GM12891 (cell line): ENCODE measurements at regions not wholly inside any gene's neighbourhood (a gene's known extent, or its start where the extent isn't known, plus 50 kb on each side); places are given as distances from the start of the nearest gene placed in this dataset.

ENCODE experiments used
- PAX5 ChIP-seq: IDR thresholded peaks from 2 replicates; pipeline ENCODE4 v1.6.1; 2011; ENCODE audit warnings: low read length, moderate library complexity, mild to moderate bottlenecking; ENCODE audit not compliant: insufficient read depth, severe bottlenecking
- POLR2A ChIP-seq: IDR thresholded peaks from 2 replicates; pipeline ENCODE4 v1.6.1; 2011; ENCODE audit warnings: low read depth, low read length, control low read depth
- POLR2AphosphoS5 ChIP-seq: IDR thresholded peaks from 2 replicates; pipeline ENCODE4 v1.6.1; 2011; ENCODE audit warnings: low read depth, low read length, control low read depth
- POU2F2 ChIP-seq: IDR thresholded peaks from 2 replicates; pipeline ENCODE4 v1.6.1; 2011; ENCODE audit warnings: low read depth, mild to moderate bottlenecking, control low read depth, low read length, moderate library complexity
- SPI1 ChIP-seq: IDR thresholded peaks from 2 replicates; pipeline ENCODE4 v1.6.1; 2011; ENCODE audit warnings: low read depth, low read length, control low read depth
- TAF1 ChIP-seq: IDR thresholded peaks from 2 replicates; pipeline ENCODE4 v1.6.1; 2011; ENCODE audit warnings: low read depth, low read length, control low read depth

DNA sequence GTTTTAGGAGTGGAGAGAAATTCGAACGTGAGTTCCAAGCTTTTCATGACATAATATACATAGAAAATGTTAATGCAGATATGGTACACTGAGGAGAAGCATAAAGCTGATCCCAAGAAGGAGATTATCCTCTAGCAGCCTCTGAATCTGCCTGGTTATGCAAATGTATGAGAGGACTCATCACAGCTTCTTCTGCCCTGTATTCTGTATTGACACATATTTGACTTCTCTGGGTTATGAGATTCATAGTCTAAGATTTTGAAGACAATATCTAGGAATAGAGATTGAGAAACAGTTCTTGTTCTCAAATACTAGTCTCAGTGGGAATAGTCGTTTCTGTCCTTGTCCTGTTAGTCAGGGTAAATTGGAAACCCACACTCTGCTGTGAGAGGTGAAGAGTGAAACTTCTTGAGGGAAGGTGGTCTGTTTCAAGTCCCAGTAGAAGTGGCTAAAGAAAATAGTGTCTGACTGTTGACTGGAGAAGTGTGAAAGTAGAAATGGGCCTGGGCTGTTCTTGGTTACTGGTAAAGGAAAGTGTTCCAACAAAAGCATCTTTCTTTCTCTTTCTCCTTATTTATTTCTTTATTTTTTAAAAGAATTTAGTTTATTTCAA is 1356.6 kb downstream of the SLITRK5 start:
- no peak for TF ChIP-seq POLR2A
- TF ChIP-seq POLR2AphosphoS5 = no peak
- no peak for TF ChIP-seq TAF1
- TF ChIP-seq SPI1 = no peak
- no peak for TF ChIP-seq POU2F2
- no peak for TF ChIP-seq PAX5
